ENCODE measurements at regions not wholly inside any gene's neighbourhood (a gene's known extent, or its start where the extent isn't known, plus 50 kb on each side); places are given as distances from the start of the nearest gene placed in this dataset.

GRCh38 chr12:124167141-124167540, 127.8 kb upstream of the RFLNA start:
- no peak for DNase-seq

GRCh38 chr12:124168016-124168786, 126.7 kb upstream of the RFLNA start:
- no peak for DNase-seq

GRCh38 chr12:124169577-124170284, 125.2 kb upstream of the RFLNA start:
- no peak for DNase-seq

- DNase-seq, result no peak
Observed at GRCh38 chr12:124170760-124171159, 124.1 kb upstream of the RFLNA start.

- no peak for DNase-seq
Observed at GRCh38 chr12:124171231-124171979, 123.5 kb upstream of the RFLNA start.

- DNase-seq, result no peak
Observed at GRCh38 chr12:124172636-124173035, 122.3 kb upstream of the RFLNA start.

GRCh38 chr12:124173692-124174091, 121.2 kb upstream of the RFLNA start:
- DNase-seq, result no peak

GRCh38 chr12:124174451-124175348, 120.2 kb upstream of the RFLNA start:
- DNase-seq, result no peak

GRCh38 chr12:124175704-124176103, 119.2 kb upstream of the RFLNA start:
- no peak for DNase-seq

- no peak for DNase-seq
Observed at GRCh38 chr12:124177276-124177950, 117.5 kb upstream of the RFLNA start.

- no peak for DNase-seq
Observed at GRCh38 chr12:124177951-124178316, 117.0 kb upstream of the RFLNA start.

GRCh38 chr12:124179936-124180607, 114.8 kb upstream of the RFLNA start:
- DNase-seq, result no peak

- DNase-seq, result no peak
Observed at GRCh38 chr12:124183172-124183571, 111.7 kb upstream of the RFLNA start.

- no peak for DNase-seq
Observed at GRCh38 chr12:124184456-124184855, 110.4 kb upstream of the RFLNA start.

GRCh38 chr12:124185971-124186686, 108.8 kb upstream of the RFLNA start:
- DNase-seq, result no peak

GRCh38 chr12:124188084-124188483, 106.8 kb upstream of the RFLNA start:
- DNase-seq, result no peak

GRCh38 chr12:124188561-124189405, 106.1 kb upstream of the RFLNA start:
- no peak for DNase-seq

- no peak for DNase-seq
Observed at GRCh38 chr12:124190312-124191023, 104.4 kb upstream of the RFLNA start.

- no peak for DNase-seq
Observed at GRCh38 chr12:124191024-124191359, 103.9 kb upstream of the RFLNA start.
